GM12892 (cell line): ENCODE measurements at regions not wholly inside any gene's neighbourhood (a gene's known extent, or its start where the extent isn't known, plus 50 kb on each side); places are given as distances from the start of the nearest gene placed in this dataset.

Experiments
- DNase-seq: peaks from one replicate; pipeline ENCODE4 v3.0.0; 2011; ENCODE audit not compliant: insufficient read length
- FAIRE-seq: peaks from 2 replicates; lab custom pipeline; 2011; peaks lifted over from hg19 to GRCh38; lab: Jason Lieb, UNC
- POLR2A ChIP-seq: IDR thresholded peaks from 2 replicates; pipeline ENCODE4 v1.6.1; 2011; ENCODE audit warnings: low read depth, low read length, control low read depth
- POLR2AphosphoS5 ChIP-seq: IDR thresholded peaks from 2 replicates; pipeline ENCODE4 v1.6.1; 2011; ENCODE audit warnings: low read depth, low read length, control low read depth
- TAF1 ChIP-seq: IDR thresholded peaks from 2 replicates; pipeline ENCODE4 v1.6.1; 2011; ENCODE audit warnings: low read depth, mild to moderate bottlenecking, control low read depth, low read length, borderline replicate concordance

GRCh38 chr3:64300790-64301423 is 75.6 kb upstream of the PRICKLE2 start:
- no peak for TF ChIP-seq TAF1
- no peak for TF ChIP-seq POLR2A
- no peak for TF ChIP-seq POLR2AphosphoS5
- no peak for FAIRE-seq
- DNase-seq, result no peak

GRCh38 chr3:64299206-64299605 is 73.9 kb upstream of the PRICKLE2 start:
- no peak for TF ChIP-seq POLR2A
- TF ChIP-seq TAF1, result no peak
- TF ChIP-seq POLR2AphosphoS5, result no peak
- no peak for FAIRE-seq
- DNase-seq, result no peak

- TF ChIP-seq POLR2AphosphoS5 (no peak), POLR2A (no peak), TAF1 (no peak)
- FAIRE-seq (no peak), DNase-seq (no peak)
Measured at GRCh38 chr3:64297563-64297962, 72.3 kb upstream of the PRICKLE2 start.

- DNase-seq, result no peak
- FAIRE-seq, result no peak
- TF ChIP-seq POLR2AphosphoS5 (no peak), POLR2A (no peak), TAF1 (no peak)
Measured at GRCh38 chr3:64295594-64295993, 70.3 kb upstream of the PRICKLE2 start.

- TF ChIP-seq TAF1 (no peak), POLR2AphosphoS5 (no peak), POLR2A (no peak)
- no peak for FAIRE-seq
- no peak for DNase-seq
Measured at GRCh38 chr3:64294771-64295170, 69.5 kb upstream of the PRICKLE2 start.

GRCh38 chr3:64293121-64293520 is 67.9 kb upstream of the PRICKLE2 start:
- FAIRE-seq (no peak), DNase-seq (no peak)
- no peak for TF ChIP-seq POLR2AphosphoS5
- TF ChIP-seq TAF1, result no peak
- no peak for TF ChIP-seq POLR2A

- FAIRE-seq, result no peak
- no peak for TF ChIP-seq POLR2AphosphoS5
- no peak for DNase-seq
Measured at GRCh38 chr3:64291956-64292355, 66.7 kb upstream of the PRICKLE2 start.

GRCh38 chr3:64291345-64291744 is 66.1 kb upstream of the PRICKLE2 start:
- TF ChIP-seq POLR2AphosphoS5 (no peak), TAF1 (no peak), POLR2A (no peak)
- FAIRE-seq (no peak), DNase-seq (no peak)

GRCh38 chr3:64290864-64291263 is 65.6 kb upstream of the PRICKLE2 start:
- FAIRE-seq, result no peak
- no peak for DNase-seq
- no peak for TF ChIP-seq POLR2A

- no peak for TF ChIP-seq POLR2AphosphoS5
- TF ChIP-seq TAF1, result no peak
- TF ChIP-seq POLR2A, result no peak
- no peak for DNase-seq
- FAIRE-seq, result no peak
Measured at GRCh38 chr3:64290161-64290560, 64.9 kb upstream of the PRICKLE2 start.

- DNase-seq, result no peak
- FAIRE-seq, result no peak
- TF ChIP-seq POLR2AphosphoS5, result no peak
- no peak for TF ChIP-seq TAF1
- no peak for TF ChIP-seq POLR2A
Measured at GRCh38 chr3:64289622-64290021, 64.4 kb upstream of the PRICKLE2 start.

- DNase-seq, result no peak
- no peak for FAIRE-seq
- no peak for TF ChIP-seq POLR2A
- no peak for TF ChIP-seq POLR2AphosphoS5
- no peak for TF ChIP-seq TAF1
Measured at GRCh38 chr3:64278625-64279024, 53.4 kb upstream of the PRICKLE2 start.
